RWPE1 (cell line): ENCODE measurements at regions not wholly inside any gene's neighbourhood (a gene's known extent, or its start where the extent isn't known, plus 50 kb on each side); places are given as distances from the start of the nearest gene placed in this dataset.
"Not testable (repeated sequence)": the region's sequence is repeated elsewhere in the genome, so short reads cannot be mapped to it uniquely, and the experiment has no call there.

ENCODE experiments used
- CTCF ChIA-PET: fragments of 350-600 bp; sonication (Branson Sonifier 250); formaldehyde crosslinking; extraction: SDS; loops from one replicate; lab custom pipeline; 2021; lab: Yijun Ruan, JAX
- POLR2A ChIA-PET: fragments of 400-600 bp; formaldehyde crosslinking; extraction: SDS; loops from one replicate; lab custom pipeline; 2020; ENCODE audit warnings: antibody characterized with exemption; ENCODE audit not compliant: low non-redundant PET; lab: Yijun Ruan, JAX
- DNase-seq: peaks from one replicate; pipeline ENCODE4 v3.0.0; 2012; ENCODE audit warnings: low spot score
- H3K27ac ChIP-seq: fragments of 450-650 bp; 2 replicates; pipeline ENCODE4 v1.5.1; 2017
- CTCF ChIP-seq: fragments of 450-650 bp; conservative IDR thresholded peaks from 2 replicates; pipeline ENCODE4 v1.5.1; 2017; ENCODE audit warnings: low read depth, mild to moderate bottlenecking

GRCh38 chr2:221893501-221893900 lies 321.4 kb upstream of the EPHA4 start:
- DNase-seq: no peak
- ChIA-PET POLR2A (no interaction called here), CTCF (no interaction called here)
- TF ChIP-seq CTCF: no peak
- H3K27ac ChIP-seq: no peak overlapping the region

- DNase-seq, POLR2A ChIA-PET, H3K27ac ChIP-seq, CTCF ChIA-PET: not testable (repeated sequence)
Observed at GRCh38 chr2:221892006-221892405, 319.9 kb upstream of the EPHA4 start.

GRCh38 chr2:221883976-221884375 lies 311.9 kb upstream of the EPHA4 start:
- TF ChIP-seq CTCF: no peak
- ChIA-PET CTCF (interaction anchor here (0.6 to 0.7 kb wide), 2 partner anchors 63 to 1365 kb away, joined by 4 to 6 read pairs; no protein-coding TSS in a partner anchor), POLR2A (no interaction called here)
- DNase-seq: no peak
- no peak overlapping the region for H3K27ac ChIP-seq

GRCh38 chr2:221876016-221876415 lies 303.9 kb upstream of the EPHA4 start:
- ChIA-PET CTCF (no interaction called here), POLR2A (no interaction called here)

GRCh38 chr2:221874444-221874843 lies 302.3 kb upstream of the EPHA4 start:
- H3K27ac ChIP-seq: no peak overlapping the region
- no peak for DNase-seq
- TF ChIP-seq CTCF: no peak
- ChIA-PET CTCF (interaction anchor here (0.5 to 0.6 kb wide), 2 partner anchors 440 to 697 kb away, joined by 3 read pairs; no protein-coding TSS in a partner anchor), POLR2A (no interaction called here)

More at GRCh38 chr2:221876016-221876415, 303.9 kb upstream of the EPHA4 start:
- TF ChIP-seq CTCF: no peak
- no peak for DNase-seq
- no peak overlapping the region for H3K27ac ChIP-seq

GRCh38 chr2:221857719-221858118 lies 285.6 kb upstream of the EPHA4 start:
- no peak for TF ChIP-seq CTCF
- POLR2A ChIA-PET: no interaction called here
- CTCF ChIA-PET: no interaction called here
- no peak for DNase-seq
- no peak overlapping the region for H3K27ac ChIP-seq

- no peak for DNase-seq
- ChIA-PET CTCF (interaction anchor here (0.7 kb wide), 1 partner anchor 447 kb away, joined by 4 read pairs; no protein-coding TSS in a partner anchor), POLR2A (no interaction called here)
- H3K27ac ChIP-seq: no peak overlapping the region
- no peak for TF ChIP-seq CTCF
Observed at GRCh38 chr2:221853297-221853696, 281.2 kb upstream of the EPHA4 start.
